GM19099 (cell line): ENCODE measurements at regions not wholly inside any gene's neighbourhood (a gene's known extent, or its start where the extent isn't known, plus 50 kb on each side); places are given as distances from the start of the nearest gene placed in this dataset.

Experiments
- POLR2A ChIP-seq: IDR thresholded peaks from 3 replicates; pipeline ENCODE4 v1.6.1; 2011; ENCODE audit warnings: low read depth; ENCODE audit not compliant: insufficient read length; ENCODE audit errors: extremely low read depth

DNA sequence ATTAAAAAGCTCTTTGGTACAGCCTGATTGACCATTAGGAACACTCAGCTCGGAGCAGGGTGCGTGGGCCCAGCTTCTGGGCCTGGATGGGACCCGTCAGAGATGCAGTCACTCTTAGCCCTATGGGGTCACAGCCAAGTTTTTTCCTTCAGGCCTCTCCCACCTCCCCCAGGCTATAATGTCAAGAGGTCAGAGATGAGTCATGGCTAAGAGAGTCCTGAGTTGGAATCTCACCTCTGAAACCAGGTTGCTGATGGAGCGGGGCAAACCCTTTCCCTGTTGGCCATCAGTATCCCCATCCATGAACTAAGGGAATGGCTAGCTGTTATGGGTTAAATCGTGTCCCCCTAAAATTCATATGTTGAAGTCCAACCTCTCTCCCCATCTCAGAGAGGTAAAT lies 195.9 kb upstream of the POU3F1 start:
- no peak for TF ChIP-seq POLR2A

GRCh38 chr1:38241594-38242334 lies 195.2 kb upstream of the POU3F1 start:
- no peak for TF ChIP-seq POLR2A

GRCh38 chr1:38240618-38241017 lies 194.0 kb upstream of the POU3F1 start:
- TF ChIP-seq POLR2A, result no peak

- TF ChIP-seq POLR2A, result no peak
These were observed 192.8 kb upstream of the POU3F1 start for GRCh38 chr1:38239258-38239835.

GRCh38 chr1:38238294-38238693 lies 191.7 kb upstream of the POU3F1 start:
- no peak for TF ChIP-seq POLR2A

DNA sequence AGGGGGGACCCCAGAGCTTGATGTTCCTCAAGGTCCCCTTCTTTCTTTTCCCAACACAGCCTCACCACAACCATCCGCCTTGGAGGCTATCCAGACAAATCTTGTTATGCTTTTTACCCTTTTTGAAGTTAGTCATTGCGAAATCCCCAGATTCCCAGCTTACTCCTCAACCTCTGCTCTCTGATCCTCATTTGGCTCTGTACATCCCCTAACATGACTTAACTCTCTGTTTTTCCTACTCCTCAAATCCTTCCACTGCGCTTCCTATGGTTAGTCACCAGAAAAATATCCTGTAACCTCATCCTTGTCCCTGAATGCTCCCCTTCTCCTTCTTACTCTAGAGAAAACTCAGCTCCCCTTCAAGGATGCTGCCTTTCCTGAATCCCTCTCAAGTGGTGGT lies 189.1 kb upstream of the POU3F1 start:
- TF ChIP-seq POLR2A, result no peak

- no peak for TF ChIP-seq POLR2A
These were observed 185.3 kb upstream of the POU3F1 start for GRCh38 chr1:38231941-38232340.

- TF ChIP-seq POLR2A, result no peak
These were observed 182.1 kb upstream of the POU3F1 start for GRCh38 chr1:38228718-38229117.

GRCh38 chr1:38225745-38226144 lies 179.2 kb upstream of the POU3F1 start:
- TF ChIP-seq POLR2A, result no peak

GRCh38 chr1:38223391-38223790 lies 176.8 kb upstream of the POU3F1 start:
- TF ChIP-seq POLR2A, result no peak

DNA sequence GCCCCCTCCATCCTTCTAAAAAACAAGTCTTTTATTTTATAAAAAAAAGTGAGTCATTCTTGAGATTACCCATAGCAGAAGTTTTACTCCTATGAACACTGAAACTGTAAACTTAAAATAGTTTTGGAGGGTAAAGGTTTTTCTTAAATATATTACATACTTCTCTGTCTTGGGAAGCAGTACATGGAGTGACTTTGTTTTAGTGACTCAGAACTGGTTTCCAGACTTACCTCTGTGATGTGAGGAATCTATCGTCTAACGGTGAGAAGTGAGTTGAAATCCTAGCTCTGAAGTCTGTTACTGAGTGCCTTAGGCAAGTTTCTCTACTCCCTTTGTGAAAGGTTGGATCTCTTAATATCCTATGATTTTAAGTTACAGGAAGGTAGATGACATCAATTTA lies 176.3 kb upstream of the POU3F1 start:
- no peak for TF ChIP-seq POLR2A

GRCh38 chr1:38221006-38221649 lies 174.5 kb upstream of the POU3F1 start:
- TF ChIP-seq POLR2A, result no peak

GRCh38 chr1:38217316-38217715 lies 170.7 kb upstream of the POU3F1 start:
- TF ChIP-seq POLR2A, result no peak

DNA sequence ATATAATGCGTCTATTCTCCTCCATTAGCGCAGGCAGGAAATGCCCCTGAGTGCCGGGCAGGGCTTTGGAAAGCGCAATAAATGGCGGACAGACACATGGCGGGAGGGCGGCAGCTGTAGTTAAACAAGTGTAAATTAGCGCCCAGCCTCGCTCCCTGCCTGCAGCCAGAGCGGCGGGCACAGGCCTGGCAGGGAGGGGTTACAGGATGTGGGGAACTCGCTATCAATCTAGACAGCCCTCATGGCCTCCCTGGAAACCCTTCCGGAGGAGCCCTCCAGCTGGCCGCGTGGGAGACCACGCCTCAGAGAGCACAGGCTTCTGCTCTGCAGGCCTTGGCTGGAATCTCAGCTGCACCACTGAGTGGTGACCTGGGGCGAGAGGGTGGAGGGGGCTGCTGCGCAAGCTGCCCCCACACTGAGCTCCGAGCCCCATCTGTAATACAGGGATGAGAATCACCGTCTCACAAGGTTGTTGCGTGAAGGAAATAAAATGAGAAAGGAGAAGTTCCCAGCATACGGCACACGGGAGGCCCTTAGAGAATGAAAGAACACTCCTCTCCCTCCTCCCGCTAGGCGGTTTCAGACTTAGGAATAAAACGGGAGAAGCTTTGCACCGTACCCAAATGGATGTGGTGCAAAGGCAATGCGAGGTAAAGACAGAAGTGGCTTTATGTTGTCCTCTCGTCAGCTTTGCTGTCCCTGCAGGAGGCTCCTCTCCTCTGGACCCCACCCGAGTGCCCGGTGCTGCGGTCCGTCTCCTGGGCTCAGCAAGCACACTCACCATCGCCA lies 167.2 kb upstream of the POU3F1 start:
- no peak for TF ChIP-seq POLR2A

- TF ChIP-seq POLR2A, result no peak
These were observed 164.2 kb upstream of the POU3F1 start for GRCh38 chr1:38210895-38211177.
